AG04449 (cell line): ENCODE measurements at regions not wholly inside any gene's neighbourhood (a gene's known extent, or its start where the extent isn't known, plus 50 kb on each side); places are given as distances from the start of the nearest gene placed in this dataset.
"Not testable (repeated sequence)": the region's sequence is repeated elsewhere in the genome, so short reads cannot be mapped to it uniquely, and the experiment has no call there.

Experiments
- CTCF ChIA-PET: fragments of 350-600 bp; formaldehyde crosslinking; extraction: SDS; loops from one replicate; lab custom pipeline; 2021; ENCODE audit warnings: antibody characterized with exemption; lab: Yijun Ruan, JAX
- POLR2A ChIA-PET: fragments of 400-600, 350-600 bp; formaldehyde crosslinking; extraction: SDS; loops from one replicate; lab custom pipeline; 2020; ENCODE audit warnings: antibody characterized with exemption, inconsistent platforms; lab: Yijun Ruan, JAX
- DNase-seq: peaks from one replicate; pipeline ENCODE4 v3.0.0-alpha.2; 2010; ENCODE audit warnings: low read depth, low spot score
- H3K4me3 ChIP-seq: 2 replicates; pipeline ENCODE4 v1.5.1; 2011; ENCODE audit warnings: low read depth, mild to moderate bottlenecking, control low read depth, low read length
- TF ChIP-seq, protein P1 (sequence below): IDR thresholded peaks from one replicate; pipeline ENCODE4 v1.5.1; 2011; ENCODE audit warnings: mild to moderate bottlenecking, moderate library complexity, low read length, control low read depth, inconsistent platforms; ENCODE audit not compliant: insufficient read depth; ENCODE audit errors: missing control alignments

DNA sequence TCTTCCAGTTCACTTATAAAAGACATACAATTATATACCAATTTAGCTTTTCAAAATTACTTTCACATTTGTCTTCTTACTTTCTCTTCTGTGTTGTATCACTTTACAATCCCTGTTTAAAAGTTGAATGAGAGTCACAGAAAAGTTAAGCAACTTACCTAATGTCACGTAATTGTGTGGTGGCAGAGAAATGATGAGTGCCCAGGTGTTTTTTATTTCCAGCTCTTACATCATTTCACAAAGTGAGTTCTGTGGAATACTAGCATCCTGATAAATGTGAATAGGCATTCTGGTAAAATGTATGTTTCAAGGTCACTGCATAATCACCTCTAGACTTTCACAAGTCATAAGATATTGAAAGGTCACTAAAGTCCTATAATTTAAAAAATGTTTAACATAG is 133.0 kb upstream of the FIBIN start:
- no peak for DNase-seq
- H3K4me3 ChIP-seq, result no peak overlapping the region
- CTCF ChIA-PET, result interaction anchor here (0.8 to 1.2 kb wide), 2 partner anchors 82 to 625 kb away, joined by 3 read pairs; no protein-coding TSS in a partner anchor
- POLR2A ChIA-PET, result no interaction called here
- TF ChIP-seq, protein P1, sequence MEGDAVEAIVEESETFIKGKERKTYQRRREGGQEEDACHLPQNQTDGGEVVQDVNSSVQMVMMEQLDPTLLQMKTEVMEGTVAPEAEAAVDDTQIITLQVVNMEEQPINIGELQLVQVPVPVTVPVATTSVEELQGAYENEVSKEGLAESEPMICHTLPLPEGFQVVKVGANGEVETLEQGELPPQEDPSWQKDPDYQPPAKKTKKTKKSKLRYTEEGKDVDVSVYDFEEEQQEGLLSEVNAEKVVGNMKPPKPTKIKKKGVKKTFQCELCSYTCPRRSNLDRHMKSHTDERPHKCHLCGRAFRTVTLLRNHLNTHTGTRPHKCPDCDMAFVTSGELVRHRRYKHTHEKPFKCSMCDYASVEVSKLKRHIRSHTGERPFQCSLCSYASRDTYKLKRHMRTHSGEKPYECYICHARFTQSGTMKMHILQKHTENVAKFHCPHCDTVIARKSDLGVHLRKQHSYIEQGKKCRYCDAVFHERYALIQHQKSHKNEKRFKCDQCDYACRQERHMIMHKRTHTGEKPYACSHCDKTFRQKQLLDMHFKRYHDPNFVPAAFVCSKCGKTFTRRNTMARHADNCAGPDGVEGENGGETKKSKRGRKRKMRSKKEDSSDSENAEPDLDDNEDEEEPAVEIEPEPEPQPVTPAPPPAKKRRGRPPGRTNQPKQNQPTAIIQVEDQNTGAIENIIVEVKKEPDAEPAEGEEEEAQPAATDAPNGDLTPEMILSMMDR, result no peak

DNA sequence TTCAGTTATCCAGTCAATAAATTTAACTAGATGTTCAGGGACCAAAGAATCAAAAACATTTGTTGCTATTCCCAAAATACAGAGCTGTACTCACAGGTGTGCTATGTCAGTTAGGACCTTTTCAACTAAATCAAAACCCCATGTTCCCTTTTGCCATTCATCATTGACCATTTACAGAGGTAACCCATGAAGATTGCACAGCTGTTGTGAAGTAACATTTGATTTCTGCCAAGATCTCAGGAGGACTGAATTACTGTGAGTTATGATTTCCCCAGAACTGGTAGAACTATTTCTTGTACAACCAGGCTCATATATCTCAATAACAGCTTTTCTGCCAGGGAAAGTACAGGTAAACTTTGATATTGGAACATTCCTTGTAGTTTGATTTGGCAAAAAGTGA is 131.1 kb upstream of the FIBIN start:
- H3K4me3 ChIP-seq, result no peak overlapping the region
- ChIA-PET POLR2A (no interaction called here), CTCF (interaction anchor here (0.9 kb wide), 1 partner anchor 25 kb away, joined by 3 read pairs; no protein-coding TSS in a partner anchor)
- TF ChIP-seq, protein P1, result no peak
- no peak for DNase-seq

DNA sequence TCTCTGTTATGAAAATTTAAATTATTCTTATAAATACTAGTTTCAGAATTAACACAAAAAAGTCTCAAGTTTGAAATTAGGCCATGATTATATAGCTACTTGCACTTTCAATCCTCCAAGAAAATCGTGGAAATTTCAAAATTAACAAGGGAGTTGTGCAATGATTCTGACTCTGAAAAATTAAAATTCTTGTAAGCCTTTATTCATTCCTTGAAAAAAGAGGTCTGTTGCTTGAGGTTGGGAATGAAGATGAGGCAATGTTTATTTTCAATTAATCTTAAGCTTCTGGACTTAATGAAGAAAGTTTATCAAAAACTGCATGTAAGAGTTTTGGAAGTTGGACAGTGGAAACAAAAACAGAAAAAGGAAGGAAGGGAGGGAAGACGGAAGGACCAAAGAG is 128.2 kb upstream of the FIBIN start:
- TF ChIP-seq, protein P1, result no peak
- H3K4me3 ChIP-seq, result no peak overlapping the region
- ChIA-PET CTCF (no interaction called here), POLR2A (no interaction called here)
- no peak for DNase-seq

DNA sequence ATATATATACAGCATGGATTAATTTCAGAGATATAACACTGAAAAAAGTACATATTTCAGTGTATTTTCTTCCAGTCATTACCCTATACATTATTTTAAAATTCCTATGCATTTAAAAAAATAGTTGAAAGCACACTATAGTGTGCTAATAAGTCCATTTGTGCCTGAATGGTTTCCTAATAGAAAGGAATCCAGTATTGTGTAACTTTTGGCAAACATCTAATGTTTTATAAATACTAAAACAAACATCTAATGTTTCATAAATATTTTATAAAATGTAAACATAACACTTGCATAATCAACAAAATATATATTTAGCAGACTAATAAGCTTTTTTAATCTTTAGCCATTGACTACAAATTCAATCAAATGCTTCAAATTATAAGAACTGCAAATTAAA is 126.6 kb upstream of the FIBIN start:
- DNase-seq, result no peak
- no peak overlapping the region for H3K4me3 ChIP-seq
- TF ChIP-seq, protein P1, result no peak
- ChIA-PET POLR2A (no interaction called here), CTCF (no interaction called here)

DNA sequence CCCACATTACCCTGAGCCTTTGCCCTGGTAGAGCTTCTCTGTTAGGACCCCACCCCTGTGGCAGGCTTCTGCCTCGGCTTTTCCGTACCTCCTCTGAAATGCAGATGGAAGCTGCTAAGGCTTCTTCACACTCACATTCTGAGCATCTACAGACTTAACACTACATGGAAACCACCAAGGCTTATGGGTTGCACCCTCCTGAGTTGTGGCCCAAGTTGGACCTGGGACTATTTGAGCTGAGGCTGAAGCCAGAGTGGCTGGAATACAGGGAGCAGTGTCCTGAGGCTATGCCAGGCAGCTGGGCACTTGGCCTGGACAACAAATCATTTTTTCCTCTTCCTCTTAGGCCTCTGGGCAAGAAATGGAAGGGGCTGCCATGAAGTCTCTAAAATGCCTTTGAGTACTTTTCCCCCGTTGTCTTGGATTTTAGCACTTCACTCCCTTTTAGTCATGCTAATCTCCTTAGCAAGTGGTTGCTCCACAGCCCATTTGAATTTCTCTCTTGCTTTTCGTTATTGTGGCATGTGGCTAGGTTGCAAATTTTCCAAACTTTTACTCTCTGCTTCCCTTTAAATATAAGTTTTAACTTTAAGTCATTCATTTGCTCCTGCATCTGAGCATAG is 114.8 kb upstream of the FIBIN start:
- DNase-seq, result no peak
- H3K4me3 ChIP-seq, result no peak overlapping the region
- TF ChIP-seq, protein P1, result no peak
- CTCF ChIA-PET, result no interaction called here
- POLR2A ChIA-PET, result no interaction called here

DNA sequence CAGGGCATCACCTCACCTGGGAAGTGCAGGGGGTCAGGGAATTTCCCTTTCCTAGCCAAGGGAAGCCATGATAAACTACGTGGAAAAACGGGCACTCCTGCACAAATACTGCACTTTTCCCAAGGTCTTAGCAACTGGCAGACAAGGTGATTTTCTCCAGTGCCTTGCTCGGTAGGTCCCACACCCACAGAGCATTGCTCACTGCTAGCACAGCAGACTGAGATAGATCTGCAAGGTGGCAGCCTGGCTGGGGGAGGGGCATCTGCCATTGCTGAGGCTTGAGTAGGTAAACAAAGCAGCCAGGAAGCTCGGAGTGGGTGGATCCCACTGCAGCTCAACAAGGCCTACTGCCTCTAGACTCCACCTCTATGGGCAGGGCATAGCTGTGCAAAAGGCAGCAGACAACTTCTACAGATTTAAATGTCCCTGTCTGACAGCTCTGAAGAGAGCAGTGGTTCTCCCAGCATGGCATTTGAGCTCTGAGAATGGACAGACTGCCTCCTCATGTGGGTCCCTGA is 111.5 kb upstream of the FIBIN start:
- CTCF ChIA-PET, result interaction anchor here (0.6 to 1.0 kb wide), 2 partner anchors 9 to 277 kb away, joined by 3 to 4 read pairs; no protein-coding TSS in a partner anchor
- POLR2A ChIA-PET, H3K4me3 ChIP-seq, DNase-seq: not testable (repeated sequence)
